HCT116 (cell line): ENCODE measurements at regions not wholly inside any gene's neighbourhood (a gene's known extent, or its start where the extent isn't known, plus 50 kb on each side); places are given as distances from the start of the nearest gene placed in this dataset.
A peak's percentile ranks its signal among the peaks of the same experiment; 100 is the strongest.

Source experiments
- ATAC-seq: fragments of 200-7000 bp; cut with Tn5 transposase; 2 replicates; pipeline ENCODE4 v1.9.1; 2020; ENCODE audit warnings: mild to moderate bottlenecking, moderate library complexity
- BruUV-seq: library from RNA; stranded (reverse); fragments of 400-500 nt; replicated peaks from 2 replicates; lab custom pipeline; 2021; lab: Mats Ljungman, UMichigan
- CTCF ChIA-PET: fragments of 300-600 bp; sonication (Branson Sonifier 250); formaldehyde crosslinking; loops from one replicate; lab custom pipeline; 2021; ENCODE audit warnings: antibody characterized with exemption; lab: Charles Lee
- POLR2A ChIA-PET: fragments of 300-600, 350-600 bp; sonication (Branson Sonifier 250); formaldehyde crosslinking; loops from one replicate; lab custom pipeline; 2021; ENCODE audit warnings: antibody characterized with exemption; lab: Charles Lee
- RAD21 ChIA-PET, 2 experiments: fragments of 300-600 bp; sonication (Branson Sonifier 250); formaldehyde crosslinking; loops; one replicate each; lab custom pipeline; 2023; ENCODE audit warnings: low total read pairs in 2 of 2; ENCODE audit not compliant: uncharacterized antibody in 2 of 2, unreplicated experiment in 2 of 2, low non-redundant PET in 1 of 2; lab: Charles Lee
- DNase-seq: peaks from one replicate; pipeline ENCODE4 v3.0.0-alpha.2; 2010; ENCODE audit warnings: low read depth, low spot score
- H2AFZ ChIP-seq: fragments of 200-600 bp; shearing (Covaris generic), sonication (generic); 2 replicates; pipeline ENCODE4 v1.6.1; 2017; ENCODE audit warnings: low read depth, mixed run types, mixed read lengths, antibody characterized with exemption, low read length; ENCODE audit not compliant: poor library complexity, severe bottlenecking
- H3K27ac ChIP-seq: 2 replicates; pipeline ENCODE4 v1.5.1; 2012; ENCODE audit warnings: low read depth, low read length
- H3K27me3 ChIP-seq: fragments of 200-600 bp; sonication (generic); 2 replicates; pipeline ENCODE4 v1.6.1; 2016; ENCODE audit warnings: mixed run types, low read length, mixed read lengths; ENCODE audit not compliant: insufficient read depth
- H3K36me3 ChIP-seq, 2 experiments: fragments of 200-500 bp in 1 of 2; fragments of 200-600 bp in 1 of 2; sonication (Bioruptor generic) in 1 of 2; sonication (generic) in 1 of 2; 2 replicates each; pipeline versions ENCODE4 v1.5.1 to v1.6.1; 2014 to 2016; ENCODE audit warnings: low read length in 2 of 2, inconsistent platforms in 1 of 2, mixed read lengths in 1 of 2, mixed run types in 1 of 2; ENCODE audit not compliant: insufficient read depth in 2 of 2, control insufficient read depth in 1 of 2
- H3K4me1 ChIP-seq, 2 experiments: fragments of 200-600 bp in 1 of 2; sonication (generic) in 1 of 2; 2 replicates each; pipeline versions ENCODE4 v1.5.1 to v1.6.1; 2012 to 2017; ENCODE audit warnings: low read length in 2 of 2, inconsistent platforms in 1 of 2, mild to moderate bottlenecking in 1 of 2, mixed read lengths in 1 of 2, mixed run types in 1 of 2, moderate library complexity in 1 of 2; ENCODE audit not compliant: insufficient read depth in 2 of 2, control insufficient read depth in 1 of 2
- H3K4me2 ChIP-seq: fragments of 200-600 bp; sonication (generic); 2 replicates; pipeline ENCODE4 v1.6.1; 2017; ENCODE audit warnings: mixed run types, low read length, mixed read lengths
- H3K4me3 ChIP-seq, 2 experiments: fragments of 200-600 bp in 1 of 2; sonication (generic) in 1 of 2; replicated peaks in 1 of 2; 2 replicates each; pipeline ENCODE4 v1.5.1; 2011 to 2016; ENCODE audit warnings: low read length in 2 of 2, control low read depth in 1 of 2, low read depth in 1 of 2, mild to moderate bottlenecking in 1 of 2, mixed read lengths in 1 of 2, mixed run types in 1 of 2
- H3K79me2 ChIP-seq: fragments of 200-600 bp; sonication (generic); 2 replicates; pipeline ENCODE4 v1.6.1; 2017; ENCODE audit warnings: mild to moderate bottlenecking, mixed run types, low read length, moderate library complexity, mixed read lengths; ENCODE audit not compliant: insufficient read depth
- H3K9ac ChIP-seq: fragments of 200-600 bp; sonication (generic); 2 replicates; pipeline ENCODE4 v1.6.1; 2016; ENCODE audit warnings: low read length, mixed read lengths
- H3K9me2 ChIP-seq: fragments of 200-600 bp; sonication (generic), shearing (Covaris generic); 2 replicates; pipeline ENCODE4 v1.6.1; 2017; ENCODE audit warnings: mixed run types, mild to moderate bottlenecking, moderate library complexity; ENCODE audit not compliant: insufficient read depth
- H3K9me3 ChIP-seq, 2 experiments: fragments of 200-500 bp in 1 of 2; fragments of 200-600 bp in 1 of 2; sonication (Bioruptor generic) in 1 of 2; sonication (generic) in 1 of 2; 2 replicates each; pipeline ENCODE4 v1.6.1; 2014 to 2017; ENCODE audit warnings: low read length in 2 of 2, mixed read lengths in 2 of 2, inconsistent platforms in 1 of 2, low read depth in 1 of 2, mild to moderate bottlenecking in 1 of 2, mixed run types in 1 of 2, moderate library complexity in 1 of 2; ENCODE audit not compliant: control insufficient read depth in 1 of 2, insufficient read depth in 1 of 2
- H4K20me1 ChIP-seq: fragments of 200-600 bp; sonication (generic), shearing (Covaris generic); 2 replicates; pipeline ENCODE4 v1.6.1; 2017; ENCODE audit warnings: mixed run types, mild to moderate bottlenecking, moderate library complexity; ENCODE audit not compliant: insufficient read depth
- CBX3 ChIP-seq: IDR thresholded peaks from 2 replicates; pipeline ENCODE4 v1.6.1; 2012; ENCODE audit warnings: low read depth
- EGR1 ChIP-seq: IDR thresholded peaks from 2 replicates; pipeline ENCODE4 v1.6.1; 2012; ENCODE audit warnings: low read depth
- ELF1 ChIP-seq: IDR thresholded peaks from 2 replicates; pipeline ENCODE4 v1.6.1; 2012; ENCODE audit warnings: low read depth, borderline replicate concordance
- EZH2 ChIP-seq: fragments of 200-600 bp; sonication (generic); IDR thresholded peaks from 2 replicates; pipeline ENCODE4 v1.6.1; 2017; ENCODE audit warnings: antibody characterized with exemption, mixed run types
- EZH2phosphoT487 ChIP-seq: fragments of 200-600 bp; IDR thresholded peaks from 2 replicates; pipeline ENCODE4 v1.6.1; 2018; ENCODE audit warnings: antibody characterized with exemption, borderline replicate concordance
- JUND ChIP-seq: IDR thresholded peaks from 2 replicates; pipeline ENCODE4 v1.6.1; 2012
- POLR2A ChIP-seq: IDR thresholded peaks from 2 replicates; pipeline ENCODE4 v1.7.0; 2011; ENCODE audit warnings: borderline replicate concordance; ENCODE audit not compliant: insufficient read depth, insufficient read length; ENCODE audit errors: extremely low read depth
- RAD21 ChIP-seq: IDR thresholded peaks from 2 replicates; pipeline ENCODE4 v1.6.1; 2012; ENCODE audit warnings: low read depth, mild to moderate bottlenecking
- REST ChIP-seq: IDR thresholded peaks from 2 replicates; pipeline ENCODE4 v1.6.1; 2012; ENCODE audit warnings: low read depth
- SIN3A ChIP-seq: IDR thresholded peaks from 2 replicates; pipeline ENCODE4 v1.6.1; 2012; ENCODE audit warnings: low read depth
- SP1 ChIP-seq: IDR thresholded peaks from 2 replicates; pipeline ENCODE4 v1.6.1; 2012; ENCODE audit warnings: low read depth
- YY1 ChIP-seq: IDR thresholded peaks from 2 replicates; pipeline ENCODE4 v1.6.1; 2011; ENCODE audit warnings: low read length, low read depth, moderate library complexity, mild to moderate bottlenecking; ENCODE audit not compliant: insufficient replicate concordance; ENCODE audit errors: extremely low read depth
- ZNF274 ChIP-seq: fragments of 200-500 bp; sonication (Bioruptor generic); IDR thresholded peaks from 2 replicates; pipeline ENCODE4 v1.6.1; 2014; ENCODE audit warnings: mild to moderate bottlenecking, low read depth, low read length, inconsistent platforms
- intact Hi-C: fragments of 100-400 bp; cut with micrococcal nuclease; formaldehyde crosslinking; loops from 2 replicates; pipeline ENCODE4 v1.10.0; 2022
- TF ChIP-seq, protein P1 (sequence below): IDR thresholded peaks from 2 replicates; pipeline ENCODE4 v1.6.1; 2012
- TF ChIP-seq, protein P2 (sequence below): IDR thresholded peaks from 2 replicates; pipeline ENCODE4 v1.6.1; 2012

- TF ChIP-seq, protein P1, sequence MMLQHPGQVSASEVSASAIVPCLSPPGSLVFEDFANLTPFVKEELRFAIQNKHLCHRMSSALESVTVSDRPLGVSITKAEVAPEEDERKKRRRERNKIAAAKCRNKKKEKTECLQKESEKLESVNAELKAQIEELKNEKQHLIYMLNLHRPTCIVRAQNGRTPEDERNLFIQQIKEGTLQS, result no peak; the same call in 1 of the 2 replicates
- TF ChIP-seq REST (no peak), POLR2A (no peak), SP1 (no peak), EZH2phosphoT487 (no peak), RAD21 (no peak)
- TF ChIP-seq, all 23 proteins: peak for 0
These were observed 275.1 kb upstream of the PRDM1 start (continued) for GRCh38 chr6:105810922-105811482.

DNA sequence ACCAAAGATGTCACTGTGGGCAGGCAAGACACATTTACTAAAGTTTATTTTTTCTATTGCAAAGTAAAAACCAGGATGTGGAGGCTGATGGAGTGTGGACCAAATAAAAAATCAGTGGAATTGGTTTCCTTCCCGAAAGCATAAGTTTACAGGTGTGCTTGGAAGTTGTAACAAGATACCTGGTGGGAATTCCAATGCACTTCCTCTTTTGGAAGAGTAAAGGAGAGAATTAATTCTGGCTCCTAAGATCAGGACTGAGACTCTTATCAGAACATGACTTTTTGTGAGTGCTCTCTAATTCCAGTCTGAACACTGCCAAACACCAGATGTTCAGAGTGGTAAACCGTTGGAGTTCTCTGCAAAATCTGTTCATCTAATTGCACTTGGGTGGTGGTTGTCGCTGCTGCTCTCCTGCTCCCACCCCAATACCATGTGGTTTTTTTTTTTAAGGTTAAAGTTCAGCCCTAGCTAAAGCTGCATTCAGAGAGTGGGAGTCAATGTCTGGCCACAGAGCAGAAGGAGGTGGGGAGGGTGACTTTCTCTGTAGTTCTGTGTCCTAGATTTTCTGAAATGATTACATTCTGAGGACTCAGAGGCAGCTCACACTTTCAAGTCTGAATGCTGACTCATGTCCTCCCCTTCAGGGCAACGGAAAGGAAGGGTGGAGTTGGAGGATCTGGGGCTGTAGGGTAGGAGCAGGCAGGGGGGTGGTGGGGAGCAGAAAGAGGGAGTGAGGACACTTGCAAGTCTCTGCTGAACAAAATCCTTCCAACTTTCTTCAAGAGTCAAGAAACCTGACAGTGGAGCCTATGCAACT lies 275.8 kb upstream of the PRDM1 start:
- ATAC-seq (peak; percentile 92), DNase-seq (peak; percentile 35)
- Histone ChIP-seq H3K27me3 (no peaks in the 10 kb centered on the region), H4K20me1 (no peaks in the 10 kb centered on the region), H3K9me3 (no peaks in the 10 kb centered on the region), H3K79me2 (no peaks in the 10 kb centered on the region), H3K4me3 (peak overlapping the region in 1 of 2 experiments; percentile 24; a peak in 2 of 4 replicates), H3K9ac (peak overlapping the region; percentile 19; the same call in 1 of the 2 replicates), H3K27ac (no peak overlapping the region), H2AFZ (peak overlapping the region; percentile 96), H3K4me1 (peaks cover 8 to 26% of the 10 kb centered on the region in 2 experiments), H3K36me3 (no peaks in the 10 kb centered on the region), H3K4me2 (peak overlapping the region; percentile 68), H3K9me2 (no peaks in the 10 kb centered on the region)
- POLR2A ChIA-PET, result no interaction called here
- BruUV-seq, result no TSS peak
- intact Hi-C loops, result no loop called here
- CTCF ChIA-PET, result no interaction called here
- RAD21 ChIA-PET, result interaction anchor here in 1 of 2 experiments (0.7 kb wide), 1 partner anchor 1151 kb away, joined by 3 read pairs; no protein-coding TSS in a partner anchor
- no peak for TF ChIP-seq SIN3A
- TF ChIP-seq EZH2, result no peak
- TF ChIP-seq RAD21, result peak; percentile 20; the same call in 1 of the 2 replicates
- peak; percentile 15 for TF ChIP-seq YY1
- no peak for TF ChIP-seq REST
- TF ChIP-seq, protein P2, sequence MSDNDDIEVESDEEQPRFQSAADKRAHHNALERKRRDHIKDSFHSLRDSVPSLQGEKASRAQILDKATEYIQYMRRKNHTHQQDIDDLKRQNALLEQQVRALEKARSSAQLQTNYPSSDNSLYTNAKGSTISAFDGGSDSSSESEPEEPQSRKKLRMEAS, result peak; percentile 63; the same call in 1 of the 2 replicates
- TF ChIP-seq CBX3, result peak; percentile 87; the same call in 1 of the 2 replicates
- no peak for TF ChIP-seq ZNF274
- TF ChIP-seq SP1, result peak; percentile 84
- TF ChIP-seq, protein P1, result no peak; the same call in 1 of the 2 replicates
- TF ChIP-seq EGR1, result no peak
- no peak for TF ChIP-seq ELF1
- no peak for TF ChIP-seq EZH2phosphoT487
- TF ChIP-seq JUND, result peak; percentile 82
